Naive thymus-derived CD4-positive, alpha-beta T cell (primary cell): ENCODE measurements at regions not wholly inside any gene's neighbourhood (a gene's known extent, or its start where the extent isn't known, plus 50 kb on each side); places are given as distances from the start of the nearest gene placed in this dataset.

Source experiments
- ATAC-seq: fragments of 150-1000 bp; cut with Tn5 transposase; 2 replicates; pipeline ENCODE4 v1.10.0; 2021; ENCODE audit warnings: mild to moderate bottlenecking, moderate library complexity
- CTCF ChIA-PET: fragments of 350-600 bp; sonication (Branson Sonifier 250); formaldehyde crosslinking; loops from one replicate; lab custom pipeline; 2021; ENCODE audit warnings: antibody characterized with exemption; lab: Charles Lee
- POLR2A ChIA-PET: fragments of 350-600 bp; sonication (Branson Sonifier 250); formaldehyde crosslinking; loops from one replicate; lab custom pipeline; 2021; ENCODE audit warnings: antibody characterized with exemption, inconsistent platforms; lab: Charles Lee
- DNase-seq, 9 donors: peaks; one replicate each; pipeline versions ENCODE4 v3.0.0 to v3.0.0-alpha.2; 2020 to 2022; ENCODE audit warnings: mixed read lengths in 1 of 9
- H3K27ac ChIP-seq: one replicate; pipeline ENCODE4 v1.7.0; 2013; ENCODE audit warnings: mild to moderate bottlenecking, low read depth, low read length, moderate library complexity
- H3K27me3 ChIP-seq, 2 donors: one replicate each; pipeline ENCODE4 v1.7.0; 2013; ENCODE audit warnings: low read length in 2 of 2, mild to moderate bottlenecking in 2 of 2, moderate library complexity in 2 of 2; ENCODE audit not compliant: control insufficient read depth in 2 of 2, insufficient read depth in 2 of 2
- H3K36me3 ChIP-seq, 3 experiments: 1 replicate in 2 of 3; 2 replicates in 1 of 3; pipeline ENCODE4 v1.7.0; 2013; ENCODE audit warnings: low read length in 3 of 3, mild to moderate bottlenecking in 3 of 3, moderate library complexity in 1 of 3; ENCODE audit not compliant: insufficient read depth in 3 of 3, control insufficient read depth in 2 of 3
- H3K4me1 ChIP-seq, 2 donors: one replicate each; pipeline ENCODE4 v1.7.0; 2013; ENCODE audit warnings: low read length in 2 of 2, mild to moderate bottlenecking in 2 of 2, moderate library complexity in 1 of 2; ENCODE audit not compliant: control insufficient read depth in 2 of 2, insufficient read depth in 2 of 2
- H3K4me3 ChIP-seq: 2 replicates; pipeline ENCODE4 v1.7.0; 2013; ENCODE audit warnings: mild to moderate bottlenecking, low read length
- H3K9me3 ChIP-seq, 3 experiments: 1 replicate in 2 of 3; 2 replicates in 1 of 3; pipeline ENCODE4 v1.7.0; 2013; ENCODE audit warnings: low read length in 3 of 3; ENCODE audit not compliant: control insufficient read depth in 2 of 3
- H3K27ac Mint-ChIP-seq, 9 donors: one replicate each; pipeline ENCODE4 v1.8.0; 2020 to 2022; ENCODE audit warnings: mixed read lengths in 9 of 9, mild to moderate bottlenecking in 8 of 9, moderate library complexity in 5 of 9, inconsistent platforms in 2 of 9
- H3K27me3 Mint-ChIP-seq, 5 donors: one replicate each; pipeline ENCODE4 v1.8.0; 2021 to 2022; ENCODE audit warnings: mixed read lengths in 5 of 5, mild to moderate bottlenecking in 1 of 5
- H3K36me3 Mint-ChIP-seq, 5 donors: one replicate each; pipeline ENCODE4 v1.8.0; 2020 to 2022; ENCODE audit warnings: mixed read lengths in 5 of 5, mild to moderate bottlenecking in 3 of 5, inconsistent platforms in 1 of 5
- H3K4me1 Mint-ChIP-seq, 7 donors: one replicate each; pipeline ENCODE4 v1.8.0; 2020 to 2022; ENCODE audit warnings: mixed read lengths in 7 of 7, mild to moderate bottlenecking in 3 of 7, inconsistent platforms in 1 of 7
- H3K4me3 Mint-ChIP-seq, 10 donors: one replicate each; pipeline ENCODE4 v1.8.0; 2020 to 2022; ENCODE audit warnings: mild to moderate bottlenecking in 10 of 10, mixed read lengths in 10 of 10, moderate library complexity in 6 of 10, inconsistent platforms in 2 of 10
- H3K9me3 Mint-ChIP-seq, 11 donors: one replicate each; pipeline ENCODE4 v1.8.0; 2020 to 2022; ENCODE audit warnings: mixed read lengths in 11 of 11, mild to moderate bottlenecking in 4 of 11, inconsistent platforms in 1 of 11, moderate library complexity in 1 of 11
- intact Hi-C, 2 donors: fragments of 100-400 bp; cut with micrococcal nuclease; formaldehyde crosslinking; loops; one replicate each; pipeline ENCODE4 v1.15.1; 2023

GRCh38 chrX:18065956-18066355 lies 154.7 kb downstream of the BEND2 start:
- CTCF ChIA-PET: no interaction called here
- no peaks in the 10 kb centered on the region for H3K4me1 ChIP-seq
- Mint-ChIP-seq H3K27ac (peak overlapping the region in 1 of 9 donors; percentile 51), H3K27me3 (peaks cover 0 to 5% (median 0%) of the 10 kb centered on the region in 5 donors), H3K4me1 (peaks cover 0 to 5% (median 0%) of the 10 kb centered on the region in 7 donors), H3K9me3 (peaks cover 0 to 7% (median 0%) of the 10 kb centered on the region in 11 donors), H3K4me3 (no peak overlapping the region), H3K36me3 (no peaks in the 10 kb centered on the region)
- POLR2A ChIA-PET: no interaction called here
- DNase-seq: no peak
- no peak overlapping the region for H3K4me3 ChIP-seq
- no peak overlapping the region for H3K27ac ChIP-seq
- no peak for ATAC-seq
- intact Hi-C loops: no loop called here
- H3K9me3 ChIP-seq: no peaks in the 10 kb centered on the region
- no peaks in the 10 kb centered on the region for H3K27me3 ChIP-seq
- H3K36me3 ChIP-seq: no peaks in the 10 kb centered on the region

DNA sequence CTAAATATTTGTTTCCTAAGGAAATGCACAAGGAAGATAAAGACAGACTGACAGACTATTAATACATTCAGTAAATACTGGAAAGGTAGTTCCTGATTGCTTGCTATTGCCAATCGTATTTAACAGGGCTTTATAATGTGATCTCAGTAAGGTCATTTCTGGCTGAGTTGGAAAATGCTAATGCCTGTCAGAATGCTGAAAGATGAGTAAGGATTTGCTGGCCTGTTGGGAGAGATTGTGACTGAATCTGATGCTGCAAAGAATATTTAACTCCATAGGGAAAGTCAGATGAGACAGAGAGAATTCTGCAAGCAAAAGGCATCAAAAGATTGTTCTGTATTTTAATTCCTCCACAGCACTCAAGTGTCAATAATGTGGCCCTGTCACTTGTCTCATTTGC lies 169.0 kb downstream of the BEND2 start:
- no peaks in the 10 kb centered on the region for H3K4me1 Mint-ChIP-seq
- POLR2A ChIA-PET: no interaction called here
- Histone ChIP-seq H3K9me3 (no peaks in the 10 kb centered on the region), H3K36me3 (no peaks in the 10 kb centered on the region), H3K27me3 (no peaks in the 10 kb centered on the region), H3K4me1 (no peaks in the 10 kb centered on the region), H3K4me3 (no peak overlapping the region), H3K27ac (no peak overlapping the region)
- peaks cover 0 to 8% (median 4%) of the 10 kb centered on the region in 11 donors for H3K9me3 Mint-ChIP-seq
- ATAC-seq (no peak), DNase-seq (no peak)
- intact Hi-C loops: no loop called here
- CTCF ChIA-PET: no interaction called here
- no peaks in the 10 kb centered on the region for H3K27me3 Mint-ChIP-seq
- H3K4me3 Mint-ChIP-seq: no peak overlapping the region
- H3K36me3 Mint-ChIP-seq: no peaks in the 10 kb centered on the region
- H3K27ac Mint-ChIP-seq: no peak overlapping the region

DNA sequence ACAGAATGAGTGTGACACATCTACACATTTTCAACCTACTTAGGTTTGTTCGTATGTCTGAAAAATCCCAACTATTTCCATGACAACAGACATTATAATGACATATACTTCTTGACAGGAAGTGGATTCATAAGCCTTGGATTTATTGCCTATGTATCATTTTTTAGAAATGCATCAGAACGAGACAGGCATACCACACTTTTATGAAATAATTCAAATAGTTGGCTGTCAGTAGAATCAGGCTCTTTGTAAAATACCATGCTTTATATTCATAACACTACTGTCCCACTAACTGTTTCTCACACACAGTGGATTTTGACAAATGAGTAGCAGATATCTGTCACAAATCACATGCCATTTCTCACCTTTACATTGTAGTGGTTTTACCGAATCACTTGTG lies 173.2 kb downstream of the BEND2 start:
- Mint-ChIP-seq H3K4me1 (no peaks in the 10 kb centered on the region), H3K27ac (no peak overlapping the region), H3K36me3 (no peaks in the 10 kb centered on the region), H3K27me3 (no peaks in the 10 kb centered on the region), H3K4me3 (no peak overlapping the region), H3K9me3 (peaks cover 0 to 8% (median 4%) of the 10 kb centered on the region in 11 donors)
- ATAC-seq (no peak), DNase-seq (no peak)
- Histone ChIP-seq H3K27me3 (no peaks in the 10 kb centered on the region), H3K4me3 (no peak overlapping the region), H3K4me1 (no peaks in the 10 kb centered on the region), H3K27ac (no peak overlapping the region), H3K9me3 (no peaks in the 10 kb centered on the region), H3K36me3 (no peaks in the 10 kb centered on the region)
- POLR2A ChIA-PET: no interaction called here
- CTCF ChIA-PET: no interaction called here
- intact Hi-C loops: no loop called here

- Mint-ChIP-seq H3K4me3 (no peak overlapping the region), H3K9me3 (peaks cover 0 to 5% (median 3%) of the 10 kb centered on the region in 11 donors), H3K27me3 (peaks cover 0 to 3% (median 0%) of the 10 kb centered on the region in 5 donors), H3K4me1 (no peaks in the 10 kb centered on the region), H3K36me3 (no peaks in the 10 kb centered on the region), H3K27ac (no peak overlapping the region)
- H3K27me3 ChIP-seq: no peaks in the 10 kb centered on the region
- H3K4me3 ChIP-seq: no peak overlapping the region
- ChIA-PET POLR2A (no interaction called here), CTCF (no interaction called here)
- ATAC-seq (no peak), DNase-seq (no peak)
- intact Hi-C loops: no loop called here
- H3K4me1 ChIP-seq: no peaks in the 10 kb centered on the region
- no peaks in the 10 kb centered on the region for H3K36me3 ChIP-seq
- no peak overlapping the region for H3K27ac ChIP-seq
- H3K9me3 ChIP-seq: no peaks in the 10 kb centered on the region
Observed at GRCh38 chrX:18045436-18045835, 175.2 kb downstream of the BEND2 start.

GRCh38 chrX:18042776-18043175 lies 177.9 kb downstream of the BEND2 start:
- POLR2A ChIA-PET: no interaction called here
- Histone ChIP-seq H3K4me1 (no peaks in the 10 kb centered on the region), H3K27me3 (no peaks in the 10 kb centered on the region), H3K9me3 (no peaks in the 10 kb centered on the region), H3K27ac (no peak overlapping the region), H3K36me3 (no peaks in the 10 kb centered on the region), H3K4me3 (no peak overlapping the region)
- intact Hi-C loops: no loop called here
- Mint-ChIP-seq H3K4me1 (no peaks in the 10 kb centered on the region), H3K4me3 (no peak overlapping the region), H3K27me3 (peaks cover 0 to 3% (median 0%) of the 10 kb centered on the region in 5 donors), H3K27ac (no peak overlapping the region), H3K9me3 (no peaks in the 10 kb centered on the region), H3K36me3 (no peaks in the 10 kb centered on the region)
- ATAC-seq (no peak), DNase-seq (no peak)
- CTCF ChIA-PET: no interaction called here

- ATAC-seq (no peak), DNase-seq (no peak)
- no peaks in the 10 kb centered on the region for H3K4me1 Mint-ChIP-seq
- H3K9me3 Mint-ChIP-seq: no peaks in the 10 kb centered on the region
- Histone ChIP-seq H3K27me3 (no peaks in the 10 kb centered on the region), H3K9me3 (no peaks in the 10 kb centered on the region), H3K4me3 (no peak overlapping the region), H3K27ac (no peak overlapping the region), H3K36me3 (no peaks in the 10 kb centered on the region), H3K4me1 (no peaks in the 10 kb centered on the region)
- H3K27me3 Mint-ChIP-seq: peaks cover 0 to 3% (median 0%) of the 10 kb centered on the region in 5 donors
- no peak overlapping the region for H3K4me3 Mint-ChIP-seq
- ChIA-PET CTCF (no interaction called here), POLR2A (no interaction called here)
- H3K27ac Mint-ChIP-seq: no peak overlapping the region
- intact Hi-C loops: no loop called here
- no peaks in the 10 kb centered on the region for H3K36me3 Mint-ChIP-seq
Observed at GRCh38 chrX:18041656-18042055, 179.0 kb downstream of the BEND2 start.

DNA sequence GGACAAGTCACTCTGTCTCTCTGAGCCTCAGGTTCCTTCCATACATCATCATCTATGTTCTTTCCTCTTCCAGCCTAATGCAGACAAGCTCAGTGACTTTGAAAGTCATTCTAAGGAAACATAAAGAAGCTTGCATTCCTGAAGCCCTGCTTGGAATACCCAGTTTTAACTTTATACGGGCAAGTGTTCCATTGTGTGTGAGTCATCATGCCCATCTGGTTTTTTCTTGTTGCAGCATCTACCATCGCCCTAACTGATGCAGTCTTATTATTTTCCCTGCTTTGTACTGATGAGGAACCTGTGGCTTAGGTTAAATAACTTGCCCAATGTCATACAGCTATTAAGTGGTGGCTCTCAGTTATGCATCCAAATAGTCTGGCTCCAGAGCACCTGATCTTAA lies 177.9 kb upstream of the RAI2 start:
- Mint-ChIP-seq H3K27ac (no peak overlapping the region), H3K27me3 (peaks cover 0 to 3% (median 0%) of the 10 kb centered on the region in 5 donors), H3K4me3 (no peak overlapping the region), H3K9me3 (no peaks in the 10 kb centered on the region), H3K4me1 (no peaks in the 10 kb centered on the region), H3K36me3 (no peaks in the 10 kb centered on the region)
- no peak for ATAC-seq
- Histone ChIP-seq H3K27ac (no peak overlapping the region), H3K27me3 (no peaks in the 10 kb centered on the region), H3K36me3 (no peaks in the 10 kb centered on the region), H3K4me1 (no peaks in the 10 kb centered on the region), H3K4me3 (no peak overlapping the region), H3K9me3 (no peaks in the 10 kb centered on the region)
- no peak for DNase-seq
- CTCF ChIA-PET: interaction anchor here (0.5 kb wide), 1 partner anchor 87 kb away, joined by 3 read pairs; no protein-coding TSS in a partner anchor
- POLR2A ChIA-PET: no interaction called here
- intact Hi-C loops: no loop called here
